Fibroblast of peridontal ligament (primary cell): ENCODE measurements at regions not wholly inside any gene's neighbourhood (a gene's known extent, or its start where the extent isn't known, plus 50 kb on each side); places are given as distances from the start of the nearest gene placed in this dataset.
"Not testable (repeated sequence)": the region's sequence is repeated elsewhere in the genome, so short reads cannot be mapped to it uniquely, and the experiment has no call there.

Experiments used
- DNase-seq: peaks from one replicate; pipeline ENCODE4 v3.0.0-alpha.2; 2010; ENCODE audit errors: extremely low read depth

- no peak for DNase-seq
These were observed 208.0 kb upstream of the GALNT2 start for GRCh38 chr1:229859026-229859425.

GRCh38 chr1:229860926-229861325 is 206.1 kb upstream of the GALNT2 start:
- DNase-seq, result no peak

GRCh38 chr1:229862017-229862774 is 204.8 kb upstream of the GALNT2 start:
- DNase-seq, result no peak

- no peak for DNase-seq
These were observed 203.1 kb upstream of the GALNT2 start for GRCh38 chr1:229863651-229864545.

- no peak for DNase-seq
These were observed 202.3 kb upstream of the GALNT2 start for GRCh38 chr1:229864686-229865230.

- DNase-seq, result not testable (repeated sequence)
These were observed 201.7 kb upstream of the GALNT2 start for GRCh38 chr1:229865321-229865720.

- DNase-seq, result no peak
These were observed 199.3 kb upstream of the GALNT2 start for GRCh38 chr1:229867726-229868125.

- no peak for DNase-seq
These were observed 197.8 kb upstream of the GALNT2 start for GRCh38 chr1:229869240-229869639.

GRCh38 chr1:229869687-229870086 is 197.4 kb upstream of the GALNT2 start:
- DNase-seq, result no peak

- no peak for DNase-seq
These were observed 196.7 kb upstream of the GALNT2 start for GRCh38 chr1:229870381-229870780.

GRCh38 chr1:229871078-229871676 is 195.9 kb upstream of the GALNT2 start:
- DNase-seq, result no peak

GRCh38 chr1:229874136-229874535 is 192.9 kb upstream of the GALNT2 start:
- no peak for DNase-seq

- no peak for DNase-seq
These were observed 192.4 kb upstream of the GALNT2 start for GRCh38 chr1:229874609-229875008.

GRCh38 chr1:229875086-229875485 is 192.0 kb upstream of the GALNT2 start:
- DNase-seq, result no peak

GRCh38 chr1:229879746-229880145 is 187.3 kb upstream of the GALNT2 start:
- DNase-seq, result no peak

- no peak for DNase-seq
These were observed 186.5 kb upstream of the GALNT2 start for GRCh38 chr1:229880271-229881170.

GRCh38 chr1:229882621-229883020 is 184.4 kb upstream of the GALNT2 start:
- no peak for DNase-seq

GRCh38 chr1:229883504-229884200 is 183.4 kb upstream of the GALNT2 start:
- DNase-seq, result no peak

- DNase-seq, result no peak
These were observed 182.3 kb upstream of the GALNT2 start for GRCh38 chr1:229884765-229885164.
